ENCODE measurements at regions not wholly inside any gene's neighbourhood (a gene's known extent, or its start where the extent isn't known, plus 50 kb on each side); places are given as distances from the start of the nearest gene placed in this dataset.

DNA sequence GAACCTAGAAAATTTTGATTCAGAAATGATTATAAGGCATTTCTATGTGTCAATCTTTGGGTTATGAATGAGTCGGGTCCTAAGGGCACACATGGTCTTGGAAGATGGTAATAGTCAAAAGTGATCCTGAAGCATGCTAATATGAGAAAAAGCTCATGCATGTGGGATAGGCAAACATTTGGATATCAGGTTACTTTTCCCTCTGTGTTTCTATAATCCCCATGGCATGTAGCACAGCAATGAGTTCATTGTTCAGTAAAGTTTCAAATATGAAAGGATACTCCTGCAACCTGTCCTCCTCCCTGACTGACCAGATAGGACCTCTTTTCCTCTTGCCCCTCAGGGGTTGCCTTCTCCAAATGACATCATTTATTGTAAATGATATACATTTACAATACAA is 249.9 kb upstream of the MON1B start:
- DNase-seq (ENCODE audit: low read depth): no peak
- TF ChIP-seq, protein P1, sequence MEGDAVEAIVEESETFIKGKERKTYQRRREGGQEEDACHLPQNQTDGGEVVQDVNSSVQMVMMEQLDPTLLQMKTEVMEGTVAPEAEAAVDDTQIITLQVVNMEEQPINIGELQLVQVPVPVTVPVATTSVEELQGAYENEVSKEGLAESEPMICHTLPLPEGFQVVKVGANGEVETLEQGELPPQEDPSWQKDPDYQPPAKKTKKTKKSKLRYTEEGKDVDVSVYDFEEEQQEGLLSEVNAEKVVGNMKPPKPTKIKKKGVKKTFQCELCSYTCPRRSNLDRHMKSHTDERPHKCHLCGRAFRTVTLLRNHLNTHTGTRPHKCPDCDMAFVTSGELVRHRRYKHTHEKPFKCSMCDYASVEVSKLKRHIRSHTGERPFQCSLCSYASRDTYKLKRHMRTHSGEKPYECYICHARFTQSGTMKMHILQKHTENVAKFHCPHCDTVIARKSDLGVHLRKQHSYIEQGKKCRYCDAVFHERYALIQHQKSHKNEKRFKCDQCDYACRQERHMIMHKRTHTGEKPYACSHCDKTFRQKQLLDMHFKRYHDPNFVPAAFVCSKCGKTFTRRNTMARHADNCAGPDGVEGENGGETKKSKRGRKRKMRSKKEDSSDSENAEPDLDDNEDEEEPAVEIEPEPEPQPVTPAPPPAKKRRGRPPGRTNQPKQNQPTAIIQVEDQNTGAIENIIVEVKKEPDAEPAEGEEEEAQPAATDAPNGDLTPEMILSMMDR (IDR thresholded peaks at IDR 0.05; ENCODE audit: control insufficient read depth, extremely low read depth, insufficient read depth): no peak
- H3K4me3 ChIP-seq (ENCODE audit: low read depth, low read length): no peak overlapping the region

DNA sequence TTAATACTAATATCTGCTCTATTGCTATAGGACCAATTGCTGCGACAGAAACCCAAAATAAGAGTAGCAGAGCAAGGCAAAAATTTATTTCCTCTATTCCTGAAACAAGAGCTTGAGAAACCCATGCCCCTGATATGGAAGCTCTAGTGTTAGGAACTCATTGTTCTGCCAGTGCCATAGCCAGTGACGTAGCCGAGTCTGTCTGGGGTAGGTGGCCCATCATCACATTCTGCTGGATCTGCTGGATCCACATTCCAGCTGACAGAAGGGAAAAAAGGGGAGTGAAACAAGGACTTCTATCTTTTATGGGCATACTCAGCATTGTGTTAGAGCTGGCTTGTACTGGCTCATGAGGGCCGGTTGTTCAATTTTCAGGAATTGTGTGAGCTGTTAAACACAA is 248.9 kb upstream of the MON1B start:
- TF ChIP-seq, protein P1 (IDR thresholded peaks at IDR 0.05; ENCODE audit: control insufficient read depth, extremely low read depth, insufficient read depth): no peak
- no peak for DNase-seq (ENCODE audit: low read depth)
- no peak overlapping the region for H3K4me3 ChIP-seq (ENCODE audit: low read depth, low read length)

DNA sequence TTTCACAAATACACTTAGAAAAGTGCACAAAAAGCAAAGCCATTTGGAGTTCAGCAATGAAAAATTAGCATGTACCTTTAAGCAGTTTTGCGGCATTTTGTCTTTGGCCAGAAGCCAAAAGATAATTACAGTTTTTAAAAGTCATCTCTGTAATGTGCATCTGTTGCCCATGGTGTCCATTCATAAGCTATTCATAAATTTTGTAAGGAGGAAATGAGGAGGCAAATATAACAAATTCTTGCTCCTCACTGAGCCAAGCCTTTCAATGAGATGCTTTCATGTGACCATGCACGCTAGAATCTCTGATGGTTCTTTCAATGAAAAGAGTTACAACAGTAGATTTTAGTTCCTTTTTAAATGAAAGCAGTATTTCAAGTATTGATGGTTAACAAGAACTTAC is 247.1 kb upstream of the MON1B start:
- no peak for DNase-seq (ENCODE audit: low read depth)
- TF ChIP-seq, protein P1 (IDR thresholded peaks at IDR 0.05; ENCODE audit: control insufficient read depth, extremely low read depth, insufficient read depth): no peak

GRCh38 chr16:76946879-76947278 is 244.1 kb upstream of the MON1B start:
- no peak overlapping the region for H3K4me3 ChIP-seq (ENCODE audit: low read depth, low read length)
- TF ChIP-seq, protein P1 (IDR thresholded peaks at IDR 0.05; ENCODE audit: control insufficient read depth, extremely low read depth, insufficient read depth): no peak
- peak; percentile 44 for DNase-seq (ENCODE audit: low read depth)

More for the DNA sequence above, 247.1 kb upstream of the MON1B start:
- no peak overlapping the region for H3K4me3 ChIP-seq (ENCODE audit: low read depth, low read length)

DNA sequence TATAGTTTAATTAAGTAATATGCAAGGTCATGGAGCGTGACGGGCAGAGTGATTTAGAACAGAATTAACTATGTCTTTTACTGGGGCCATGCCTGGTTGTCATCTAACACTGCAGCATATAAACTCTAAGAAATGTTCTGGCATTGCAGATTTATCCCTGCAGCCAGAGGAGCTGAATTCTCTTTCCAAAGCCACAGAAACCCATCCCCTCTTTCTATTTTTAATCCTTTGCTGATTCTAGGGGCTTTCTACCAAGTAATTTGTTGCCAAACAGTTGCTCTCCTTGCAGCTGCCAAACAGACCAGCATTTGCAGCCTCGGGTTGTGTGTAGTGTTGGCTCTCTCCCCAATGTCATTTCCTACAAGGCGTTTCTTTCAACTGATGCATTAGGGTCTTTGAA is 243.2 kb upstream of the MON1B start:
- DNase-seq (ENCODE audit: low read depth): no peak
- TF ChIP-seq, protein P1 (IDR thresholded peaks at IDR 0.05; ENCODE audit: control insufficient read depth, extremely low read depth, insufficient read depth): no peak
- H3K4me3 ChIP-seq (ENCODE audit: low read depth, low read length): no peak overlapping the region

DNA sequence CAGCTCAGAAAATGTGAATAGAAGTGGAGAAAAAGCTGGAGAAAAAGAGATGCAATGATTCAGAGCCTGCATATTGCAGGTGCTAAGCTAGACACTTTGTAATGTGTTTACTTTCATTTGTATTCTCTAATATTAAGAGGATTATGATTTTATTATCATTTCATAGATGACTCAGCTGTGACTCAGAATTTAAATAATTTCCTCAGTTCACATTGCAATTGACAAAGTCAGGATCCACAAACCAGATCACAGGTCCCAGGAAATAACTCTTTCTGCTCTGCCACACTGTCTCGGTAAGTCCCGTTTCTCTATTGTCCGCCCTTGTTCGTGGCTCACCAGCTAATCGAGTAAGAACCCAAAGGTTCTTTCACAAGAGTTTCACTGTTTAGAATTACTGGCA is 235.4 kb upstream of the MON1B start:
- no peak for DNase-seq (ENCODE audit: low read depth)
- no peak overlapping the region for H3K4me3 ChIP-seq (ENCODE audit: low read depth, low read length)
- TF ChIP-seq, protein P1 (IDR thresholded peaks at IDR 0.05; ENCODE audit: control insufficient read depth, extremely low read depth, insufficient read depth): no peak

DNA sequence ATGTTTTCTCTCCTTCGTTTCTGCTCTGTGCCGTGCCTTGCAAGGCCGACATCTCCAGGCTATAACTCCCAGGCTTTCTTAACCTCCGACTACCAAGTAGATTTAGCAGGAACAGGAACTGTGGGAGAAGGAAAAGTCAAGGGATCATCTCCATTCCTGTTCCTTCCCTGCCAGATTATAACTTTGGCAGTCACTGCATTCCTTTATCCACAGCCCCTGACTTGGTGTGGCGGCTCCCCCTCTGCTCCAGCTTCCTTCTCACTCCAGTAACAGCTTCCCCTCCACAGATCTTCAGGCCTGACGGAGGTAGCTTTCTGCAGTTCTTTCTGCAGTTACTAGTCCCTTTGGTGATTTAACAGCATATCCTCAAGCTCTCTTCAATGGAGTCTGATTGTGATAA is 234.6 kb upstream of the MON1B start:
- no peak for DNase-seq (ENCODE audit: low read depth)
- TF ChIP-seq, protein P1 (IDR thresholded peaks at IDR 0.05; ENCODE audit: control insufficient read depth, extremely low read depth, insufficient read depth): no peak
- H3K4me3 ChIP-seq (ENCODE audit: low read depth, low read length): no peak overlapping the region
